Jurkat, Clone E6-1 (cell line): ENCODE measurements at regions not wholly inside any gene's neighbourhood (a gene's known extent, or its start where the extent isn't known, plus 50 kb on each side); places are given as distances from the start of the nearest gene placed in this dataset.

Source experiments
- DNase-seq: peaks from one replicate; pipeline ENCODE4 v3.0.0-alpha.2; 2011; ENCODE audit warnings: low read depth, low spot score
- H3K4me3 ChIP-seq: 2 replicates; pipeline ENCODE4 v1.5.1; 2011; ENCODE audit warnings: mild to moderate bottlenecking, low read length, control low read depth, moderate library complexity

DNA sequence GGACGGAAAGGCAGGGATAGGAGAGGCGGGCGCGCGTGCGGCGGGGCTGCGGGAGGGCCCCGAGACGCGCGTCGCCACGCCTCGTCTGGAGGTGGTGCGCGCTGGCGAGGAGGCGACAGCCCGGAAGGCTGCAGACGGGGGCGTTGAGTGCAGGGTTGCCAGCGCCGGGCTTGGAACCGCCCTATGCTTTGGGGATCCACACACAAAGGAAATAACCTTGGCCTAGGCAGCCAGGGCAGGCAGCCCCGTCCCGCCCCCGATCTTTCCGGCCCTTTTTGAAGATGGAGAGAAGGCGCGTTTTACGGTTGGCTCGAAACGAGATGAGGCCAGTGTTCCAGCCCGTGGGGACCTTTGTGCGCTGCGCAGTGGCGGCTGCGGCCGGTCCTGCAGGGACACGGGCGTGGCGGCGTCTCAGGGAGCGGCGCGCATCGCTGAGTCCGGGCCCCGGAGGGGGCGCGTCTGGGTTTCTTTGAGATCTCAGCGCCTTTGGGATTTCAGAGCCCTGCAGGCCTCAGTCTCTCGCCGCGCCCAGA is 50.8 kb upstream of the TRIM2 start:
- DNase-seq: peak; percentile 76
- peak overlapping the region; percentile 67 for H3K4me3 ChIP-seq

DNA sequence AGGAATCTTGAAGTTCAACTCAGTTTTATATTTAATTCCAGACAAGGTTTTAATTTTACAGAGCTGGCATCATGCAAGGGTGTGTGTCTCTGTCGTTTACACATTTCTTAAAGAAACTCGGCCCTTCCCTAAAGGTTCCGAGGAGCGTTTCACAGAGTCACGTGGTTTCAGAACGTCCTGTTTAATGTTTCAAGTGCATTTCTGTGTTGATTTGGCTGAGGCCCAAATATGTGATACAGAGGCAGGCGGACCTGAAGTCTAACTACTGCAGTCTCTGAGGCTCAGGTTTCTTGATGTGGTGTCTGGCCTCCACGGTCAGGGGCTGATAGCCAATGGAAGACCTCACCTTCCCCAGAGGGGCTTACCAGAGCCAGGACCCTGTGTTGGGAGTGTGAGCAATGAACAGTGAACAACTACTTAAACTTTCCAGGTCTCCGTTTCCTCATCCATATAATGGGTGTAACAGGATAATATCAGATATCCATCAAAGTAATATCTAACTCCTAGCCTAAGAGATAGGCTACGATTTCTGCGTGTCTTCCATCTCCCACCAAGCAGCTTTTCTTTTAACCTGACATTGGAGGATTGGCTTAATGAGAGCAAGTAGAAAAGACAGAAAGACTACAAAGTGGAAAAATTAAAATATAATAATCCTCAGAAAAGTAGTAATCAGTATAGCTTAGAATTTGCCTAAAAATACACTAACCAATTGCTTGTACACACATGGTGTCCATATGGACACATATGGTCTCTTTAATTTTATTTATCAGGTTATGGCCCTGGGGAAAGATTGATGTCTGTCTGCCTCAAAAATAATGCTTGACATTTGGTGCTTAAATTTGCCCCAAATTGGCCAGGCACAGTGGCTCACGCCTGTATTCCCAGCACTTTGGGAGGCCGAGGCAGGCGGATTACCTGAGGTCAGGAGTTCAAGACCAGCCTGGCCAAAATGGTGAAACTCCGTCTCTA is 50.0 kb upstream of the TRIM2 start:
- peak overlapping the region; percentile 67 for H3K4me3 ChIP-seq
- peak; percentile 41 for DNase-seq
